ENCODE measurements at regions not wholly inside any gene's neighbourhood (a gene's known extent, or its start where the extent isn't known, plus 50 kb on each side); places are given as distances from the start of the nearest gene placed in this dataset.

- TF ChIP-seq, protein P1, sequence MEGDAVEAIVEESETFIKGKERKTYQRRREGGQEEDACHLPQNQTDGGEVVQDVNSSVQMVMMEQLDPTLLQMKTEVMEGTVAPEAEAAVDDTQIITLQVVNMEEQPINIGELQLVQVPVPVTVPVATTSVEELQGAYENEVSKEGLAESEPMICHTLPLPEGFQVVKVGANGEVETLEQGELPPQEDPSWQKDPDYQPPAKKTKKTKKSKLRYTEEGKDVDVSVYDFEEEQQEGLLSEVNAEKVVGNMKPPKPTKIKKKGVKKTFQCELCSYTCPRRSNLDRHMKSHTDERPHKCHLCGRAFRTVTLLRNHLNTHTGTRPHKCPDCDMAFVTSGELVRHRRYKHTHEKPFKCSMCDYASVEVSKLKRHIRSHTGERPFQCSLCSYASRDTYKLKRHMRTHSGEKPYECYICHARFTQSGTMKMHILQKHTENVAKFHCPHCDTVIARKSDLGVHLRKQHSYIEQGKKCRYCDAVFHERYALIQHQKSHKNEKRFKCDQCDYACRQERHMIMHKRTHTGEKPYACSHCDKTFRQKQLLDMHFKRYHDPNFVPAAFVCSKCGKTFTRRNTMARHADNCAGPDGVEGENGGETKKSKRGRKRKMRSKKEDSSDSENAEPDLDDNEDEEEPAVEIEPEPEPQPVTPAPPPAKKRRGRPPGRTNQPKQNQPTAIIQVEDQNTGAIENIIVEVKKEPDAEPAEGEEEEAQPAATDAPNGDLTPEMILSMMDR (IDR thresholded peaks at IDR 0.05): no peak
- TF ChIP-seq POLR2AphosphoS5 (IDR thresholded peaks at IDR 0.05; ENCODE audit: insufficient read depth in 1 of 2, low read depth in 1 of 2) (no peak), POLR2A (IDR thresholded peaks at IDR 0.05) (no peak)
Observed at GRCh38 chr6:81456416-81456815, 296.1 kb downstream of the TENT5A start.
